ENCODE measurements at regions not wholly inside any gene's neighbourhood (a gene's known extent, or its start where the extent isn't known, plus 50 kb on each side); places are given as distances from the start of the nearest gene placed in this dataset.
"Not testable (repeated sequence)": the region's sequence is repeated elsewhere in the genome, so short reads cannot be mapped to it uniquely, and the experiment has no call there.

DNA sequence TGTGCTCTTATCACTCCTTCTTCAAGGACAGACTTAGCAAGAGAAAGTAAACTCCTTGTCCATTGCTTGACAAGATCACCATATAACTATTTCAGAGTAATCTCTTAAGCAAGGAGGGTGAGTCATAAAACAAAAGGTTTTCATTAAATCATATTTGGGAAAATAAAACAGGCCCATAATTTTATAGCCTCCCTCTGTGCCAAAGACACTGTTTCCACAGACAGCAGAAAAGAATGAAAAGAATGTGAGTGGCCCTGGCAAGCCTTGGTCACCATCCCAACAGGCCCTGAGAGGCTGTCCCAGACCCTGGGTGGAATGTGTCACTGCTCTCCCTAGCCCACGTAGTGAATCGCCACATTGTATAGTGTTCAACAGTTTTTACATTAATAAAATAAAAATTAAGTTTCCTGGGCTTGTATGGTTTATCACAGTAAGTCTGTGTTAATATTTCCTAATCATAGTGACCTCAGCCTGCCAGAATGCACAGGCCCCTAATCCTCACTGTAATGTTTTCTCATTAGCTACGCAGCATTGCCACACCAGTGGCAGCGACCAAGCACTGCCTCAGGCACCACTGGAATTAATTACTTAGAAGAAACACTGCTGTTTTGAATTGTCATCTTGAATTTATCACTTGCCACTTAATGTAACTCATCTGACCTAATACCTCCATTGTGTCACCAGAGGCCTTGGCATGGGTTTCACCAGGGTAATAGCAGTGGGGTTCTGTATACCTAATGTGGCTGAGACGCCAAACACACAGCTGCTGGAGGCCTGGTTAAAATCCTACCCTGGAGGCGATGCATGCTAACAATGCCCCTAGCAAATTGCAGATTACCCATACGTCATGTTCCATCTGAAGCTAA, 401.9 kb downstream of the LNPK start:
- Histone ChIP-seq H3K27me3 (no peaks in the 10 kb centered on the region), H3K4me3 (no peak overlapping the region), H3K36me3 (no peaks in the 10 kb centered on the region), H3K9me3 (no peaks in the 10 kb centered on the region), H3K27ac (replicated peaks in 1 of 4) (no peak overlapping the region), H3K4me1 (no peaks in the 10 kb centered on the region)
- 76% methylated on average over 7 of the region's 7 CpGs for WGBS
- no peak for DNase-seq (ENCODE audit: extremely low spot score)
- TF ChIP-seq POLR2AphosphoS5 (IDR thresholded peaks at IDR 0.05) = no peak
- TF ChIP-seq, protein P1, sequence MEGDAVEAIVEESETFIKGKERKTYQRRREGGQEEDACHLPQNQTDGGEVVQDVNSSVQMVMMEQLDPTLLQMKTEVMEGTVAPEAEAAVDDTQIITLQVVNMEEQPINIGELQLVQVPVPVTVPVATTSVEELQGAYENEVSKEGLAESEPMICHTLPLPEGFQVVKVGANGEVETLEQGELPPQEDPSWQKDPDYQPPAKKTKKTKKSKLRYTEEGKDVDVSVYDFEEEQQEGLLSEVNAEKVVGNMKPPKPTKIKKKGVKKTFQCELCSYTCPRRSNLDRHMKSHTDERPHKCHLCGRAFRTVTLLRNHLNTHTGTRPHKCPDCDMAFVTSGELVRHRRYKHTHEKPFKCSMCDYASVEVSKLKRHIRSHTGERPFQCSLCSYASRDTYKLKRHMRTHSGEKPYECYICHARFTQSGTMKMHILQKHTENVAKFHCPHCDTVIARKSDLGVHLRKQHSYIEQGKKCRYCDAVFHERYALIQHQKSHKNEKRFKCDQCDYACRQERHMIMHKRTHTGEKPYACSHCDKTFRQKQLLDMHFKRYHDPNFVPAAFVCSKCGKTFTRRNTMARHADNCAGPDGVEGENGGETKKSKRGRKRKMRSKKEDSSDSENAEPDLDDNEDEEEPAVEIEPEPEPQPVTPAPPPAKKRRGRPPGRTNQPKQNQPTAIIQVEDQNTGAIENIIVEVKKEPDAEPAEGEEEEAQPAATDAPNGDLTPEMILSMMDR (IDR thresholded peaks at IDR 0.05) = no peak
- TF ChIP-seq POLR2A (IDR thresholded peaks at IDR 0.05; ENCODE audit: low read depth) = no peak
- intact Hi-C loops (cut with DNase I) = no loop called here

DNA sequence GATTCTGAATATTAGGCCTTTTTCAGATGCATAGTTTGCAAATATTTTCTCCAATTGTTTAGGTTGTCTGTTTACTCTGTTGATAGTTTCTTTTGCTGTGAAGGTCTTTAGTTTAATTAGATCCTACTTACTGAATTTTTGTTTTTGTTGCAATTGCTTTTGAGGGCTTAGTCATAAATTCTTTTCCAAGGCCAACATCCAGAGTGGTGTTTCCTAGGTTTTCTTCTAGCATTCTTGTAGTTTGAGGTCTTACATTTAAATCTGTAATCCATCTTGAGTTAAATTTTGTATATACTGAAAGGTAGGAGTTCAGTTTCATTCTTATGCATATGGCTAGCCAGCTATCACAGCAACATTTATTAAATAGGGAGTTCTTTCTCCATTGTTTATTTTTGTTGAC, 404.8 kb downstream of the LNPK start:
- TF ChIP-seq EP300 (IDR thresholded peaks at IDR 0.05) (no peak), POLR2A (IDR thresholded peaks at IDR 0.05; ENCODE audit: low read depth) (no peak), POLR2AphosphoS5 (IDR thresholded peaks at IDR 0.05) (no peak)
- TF ChIP-seq, protein P1 (IDR thresholded peaks at IDR 0.05) = no peak
- no peaks in the 10 kb centered on the region for H3K27me3 ChIP-seq

DNA sequence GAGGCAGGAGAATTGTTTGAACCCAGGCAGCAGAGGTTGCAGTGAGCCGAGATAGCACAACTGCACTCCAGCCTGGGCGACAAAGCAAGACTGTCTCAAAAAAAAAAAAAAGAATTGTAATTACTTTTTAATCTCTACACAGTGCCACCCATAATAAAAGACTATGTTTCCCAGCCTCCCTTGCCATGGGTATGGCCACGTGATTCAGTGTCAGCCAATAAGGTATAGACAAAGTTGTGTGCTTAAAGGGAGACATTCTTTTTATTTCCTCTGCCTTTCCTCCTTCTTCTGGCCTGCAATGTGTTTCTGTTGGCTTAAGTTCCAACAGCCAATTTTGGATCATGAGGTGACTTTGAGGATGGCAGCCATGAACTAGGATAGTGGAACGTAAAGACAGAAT, 406.9 kb downstream of the LNPK start:
- intact Hi-C loops (cut with DNase I) = no loop called here
- H3K36me3 ChIP-seq = no peaks in the 10 kb centered on the region

More for the DNA sequence above, 404.8 kb downstream of the LNPK start:
- H3K27ac ChIP-seq (replicated peaks in 1 of 4) = no peak overlapping the region
- H3K9me3 ChIP-seq = no peaks in the 10 kb centered on the region
- H3K36me3 ChIP-seq = no peaks in the 10 kb centered on the region
- intact Hi-C loops (cut with DNase I) = no loop called here
- no peak for DNase-seq (ENCODE audit: extremely low spot score)
- H3K4me1 ChIP-seq = no peaks in the 10 kb centered on the region
- H3K4me3 ChIP-seq = no peak overlapping the region

DNA sequence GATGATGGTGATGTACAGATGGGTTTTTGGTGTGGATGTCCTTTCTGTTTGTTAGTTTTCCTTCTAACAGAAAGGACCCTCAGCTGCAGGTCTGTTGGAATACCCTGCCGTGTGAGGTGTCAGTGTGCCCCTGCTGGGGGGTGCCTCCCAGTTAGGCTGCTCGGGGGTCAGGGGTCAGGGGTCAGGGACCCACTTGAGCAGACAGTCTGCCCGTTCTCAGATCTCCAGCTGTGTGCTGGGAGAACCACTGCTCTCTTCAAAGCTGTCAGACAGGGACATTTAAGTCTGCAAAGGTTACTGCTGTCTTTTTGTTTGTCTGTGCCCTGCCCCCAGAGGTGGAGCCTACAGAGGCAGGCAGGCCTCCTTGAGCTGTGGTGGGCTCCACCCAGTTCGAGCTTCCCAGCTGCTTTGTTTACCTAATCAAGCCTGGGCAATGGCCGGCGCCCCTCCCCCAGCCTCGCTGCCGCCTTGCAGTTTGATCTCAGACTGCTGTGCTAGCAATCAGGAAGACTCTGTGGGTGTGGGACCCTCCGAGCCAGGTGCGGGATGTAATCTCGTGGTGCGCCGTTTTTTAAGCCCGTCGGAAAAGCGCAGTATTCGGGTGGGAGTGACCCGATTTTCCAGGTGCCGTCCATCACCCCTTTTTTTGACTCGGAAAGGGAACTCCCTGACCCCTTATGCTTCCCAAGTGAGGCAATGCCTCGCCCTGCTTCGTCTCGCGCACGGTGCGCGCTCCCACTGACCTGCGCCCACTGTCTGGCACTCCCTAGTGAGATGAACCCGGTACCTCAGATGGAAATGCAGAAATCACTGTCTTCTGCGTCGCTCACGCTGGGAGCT, 408.2 kb downstream of the LNPK start:
- H3K9me3 ChIP-seq; H3K36me3 ChIP-seq; H3K4me3 ChIP-seq; DNase-seq (ENCODE audit: extremely low spot score); intact Hi-C loops (cut with DNase I); H3K27me3 ChIP-seq; H3K27ac ChIP-seq (replicated peaks in 1 of 4); H3K4me1 ChIP-seq: not testable (repeated sequence)
- 74% methylated on average over 24 of the region's 32 CpGs for WGBS

More for the DNA sequence above, 406.9 kb downstream of the LNPK start:
- 88% methylated on average over 4 of the region's 4 CpGs for WGBS
- DNase-seq (ENCODE audit: extremely low spot score) = no peak
- no peak for TF ChIP-seq POLR2A (IDR thresholded peaks at IDR 0.05; ENCODE audit: low read depth)
- no peak for TF ChIP-seq POLR2AphosphoS5 (IDR thresholded peaks at IDR 0.05)
- TF ChIP-seq, protein P1 (IDR thresholded peaks at IDR 0.05) = no peak
- TF ChIP-seq EP300 (IDR thresholded peaks at IDR 0.05) = no peak
- H3K27ac ChIP-seq (replicated peaks in 1 of 4) = no peak overlapping the region
- no peak overlapping the region for H3K4me3 ChIP-seq
- no peaks in the 10 kb centered on the region for H3K9me3 ChIP-seq
- H3K4me1 ChIP-seq = no peaks in the 10 kb centered on the region
- no peaks in the 10 kb centered on the region for H3K27me3 ChIP-seq

DNA sequence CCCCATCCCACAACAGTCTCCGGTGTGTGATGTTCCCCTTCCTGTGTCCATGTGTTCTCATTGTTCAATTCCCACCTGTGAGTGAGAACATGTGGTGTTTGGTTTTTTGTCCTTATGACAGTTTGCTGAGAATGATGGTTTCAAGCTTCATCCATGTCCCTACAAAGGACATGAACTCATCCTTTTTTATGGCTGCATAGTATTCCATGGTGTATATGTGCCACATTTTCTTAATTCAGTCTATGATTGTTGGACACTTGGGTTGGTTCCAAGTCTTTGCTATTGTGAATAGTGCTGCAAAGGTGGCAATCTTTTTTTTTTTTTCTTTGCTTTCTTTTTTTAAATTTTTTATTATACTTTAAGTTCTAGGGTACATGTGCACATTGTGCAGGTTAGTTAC, 406.7 kb upstream of the ATP5MC3 start:
- intact Hi-C loops (cut with DNase I); H3K4me3 ChIP-seq: not testable (repeated sequence)
- whole genome bisulfite sequencing = 78% methylated on average over 1 of the region's 1 CpG

More for the DNA sequence above, 406.7 kb upstream of the ATP5MC3 start:
- H3K27ac ChIP-seq (replicated peaks in 1 of 4); H3K36me3 ChIP-seq; DNase-seq (ENCODE audit: extremely low spot score); H3K4me1 ChIP-seq; H3K27me3 ChIP-seq; H3K9me3 ChIP-seq: not testable (repeated sequence)

Data from esophagus muscularis mucosa (tissue), 4 donors.